HepG2 (cell line): ENCODE measurements at regions not wholly inside any gene's neighbourhood (a gene's known extent, or its start where the extent isn't known, plus 50 kb on each side); places are given as distances from the start of the nearest gene placed in this dataset.

Experiments used
- ATAC-seq: fragments of 200-7000 bp; cut with Tn5 transposase; 3 replicates; pipeline ENCODE4 v1.9.1; 2020; ENCODE audit warnings: mild to moderate bottlenecking, moderate library complexity
- BruUV-seq: library from RNA; stranded (reverse); fragments of 400-500 nt; replicated peaks from 2 replicates; lab custom pipeline; 2021; lab: Mats Ljungman, UMichigan
- CTCF ChIA-PET: fragments of 300-600 bp; formaldehyde crosslinking; extraction: SDS; loops from one replicate; lab custom pipeline; 2021; ENCODE audit warnings: low total read pairs, inconsistent platforms, low intra/inter-chr PET ratio; lab: Yijun Ruan, JAX
- POLR2A ChIA-PET: fragments of 350-600 bp; sonication (Branson Sonifier 250); formaldehyde crosslinking; loops from one replicate; lab custom pipeline; 2020; ENCODE audit warnings: antibody characterized with exemption, inconsistent platforms; lab: Yijun Ruan, JAX
- DNase-seq: peaks from one replicate; pipeline ENCODE4 v3.0.0-alpha.2; 2015; ENCODE audit warnings: low spot score
- FAIRE-seq: peaks from 3 replicates; lab custom pipeline; 2011; peaks lifted over from hg19 to GRCh38; lab: Jason Lieb, UNC
- H2AFZ ChIP-seq: one replicate; pipeline ENCODE4 v1.6.1; 2011; ENCODE audit warnings: low read length, inconsistent platforms
- H3K27ac ChIP-seq: fragments of 300-600 bp; 3 replicates; pipeline ENCODE4 v1.8.0; 2011; ENCODE audit warnings: mixed run types, mild to moderate bottlenecking, mixed read lengths, low read length, inconsistent platforms; ENCODE audit not compliant: insufficient read depth; ENCODE audit errors: extremely low read length
- H3K27me3 ChIP-seq, 2 experiments: fragments of 200-600 bp in 1 of 2; 2 replicates in 1 of 2; 3 replicates in 1 of 2; pipeline versions ENCODE4 v1.6.0 to v1.8.0; 2011; ENCODE audit warnings: low read length in 2 of 2, mild to moderate bottlenecking in 2 of 2, moderate library complexity in 2 of 2, inconsistent platforms in 1 of 2; ENCODE audit not compliant: insufficient read depth in 2 of 2, control insufficient read depth in 1 of 2
- H3K36me3 ChIP-seq, 2 experiments: fragments of 200-600 bp in 1 of 2; replicated peaks in 1 of 2; 2 replicates in 1 of 2; 3 replicates in 1 of 2; pipeline versions ENCODE4 v1.5.1 to v1.8.0; 2011; ENCODE audit warnings: low read length in 2 of 2, inconsistent platforms in 1 of 2; ENCODE audit not compliant: insufficient read depth in 2 of 2, control insufficient read depth in 1 of 2
- H3K4me1 ChIP-seq: 2 replicates; pipeline ENCODE4 v1.5.1; 2012; ENCODE audit warnings: low read length, inconsistent platforms; ENCODE audit not compliant: insufficient read depth
- H3K4me2 ChIP-seq: 2 replicates; pipeline ENCODE4 v1.6.0; 2011; ENCODE audit warnings: low read depth, low read length, inconsistent platforms
- H3K4me3 ChIP-seq, 3 experiments: fragments of 200-600 bp in 1 of 3; sonication (generic), shearing (Covaris generic) in 1 of 3; replicated peaks in 1 of 3; 2 replicates each; pipeline ENCODE4 v1.5.1; 2011 to 2016; ENCODE audit warnings: low read length in 3 of 3, inconsistent platforms in 2 of 3, low read depth in 2 of 3, mild to moderate bottlenecking in 2 of 3, control low read depth in 1 of 3, mixed read lengths in 1 of 3; ENCODE audit not compliant: insufficient read depth in 1 of 3
- H3K79me2 ChIP-seq: one replicate; pipeline ENCODE4 v1.6.1; 2011; ENCODE audit warnings: low read length, inconsistent platforms; ENCODE audit not compliant: insufficient read depth
- H3K9ac ChIP-seq: 2 replicates; pipeline ENCODE4 v1.6.0; 2011; ENCODE audit warnings: mild to moderate bottlenecking, low read depth, low read length, inconsistent platforms; ENCODE audit not compliant: insufficient read depth
- H3K9me3 ChIP-seq: 2 replicates; pipeline ENCODE4 v1.5.1; 2012; ENCODE audit warnings: mild to moderate bottlenecking, low read length
- H4K20me1 ChIP-seq: 2 replicates; pipeline ENCODE4 v1.6.0; 2011; ENCODE audit warnings: inconsistent platforms, mild to moderate bottlenecking, low read length, moderate library complexity; ENCODE audit not compliant: insufficient read depth
- GPBP1L1 ChIP-seq: sonication (generic); formaldehyde crosslinking; IDR thresholded peaks from 2 replicates; pipeline ENCODE4 v1.5.0; 2020; ENCODE audit warnings: mild to moderate bottlenecking, missing genetic modification reagents
- HNF4A ChIP-seq: sonication (generic); formaldehyde crosslinking; IDR thresholded peaks from 2 replicates; pipeline ENCODE4 v1.4.0; 2020; ENCODE audit warnings: missing genetic modification reagents
- JUNB ChIP-seq: sonication (generic); formaldehyde crosslinking; IDR thresholded peaks from 2 replicates; pipeline ENCODE4 v1.8.0; 2022; ENCODE audit warnings: missing genetic modification reagents, mild to moderate bottlenecking, borderline replicate concordance
- MLLT10 ChIP-seq: sonication (generic); formaldehyde crosslinking; IDR thresholded peaks from 2 replicates; pipeline ENCODE4 v1.4.0; 2020; ENCODE audit warnings: missing genetic modification reagents
- MLX ChIP-seq: IDR thresholded peaks from 2 replicates; pipeline ENCODE4 v1.6.1; 2016
- SMAD3 ChIP-seq: sonication (generic); formaldehyde crosslinking; IDR thresholded peaks from 2 replicates; pipeline ENCODE4 v1.4.0; 2020; ENCODE audit warnings: missing genetic modification reagents
- YEATS4 ChIP-seq: sonication (generic); formaldehyde crosslinking; IDR thresholded peaks from 2 replicates; pipeline ENCODE4 v1.4.0; 2020; ENCODE audit warnings: missing genetic modification reagents, borderline replicate concordance
- ZMYM2 ChIP-seq: sonication (generic); formaldehyde crosslinking; IDR thresholded peaks from 2 replicates; pipeline ENCODE4 v1.8.0; 2022; ENCODE audit warnings: mild to moderate bottlenecking, missing genetic modification reagents
- ZNF326 ChIP-seq: sonication (generic); formaldehyde crosslinking; IDR thresholded peaks from 2 replicates; pipeline ENCODE4 v1.4.0; 2020; ENCODE audit warnings: missing genetic modification reagents, borderline replicate concordance
- ZNF44 ChIP-seq: sonication (generic); formaldehyde crosslinking; IDR thresholded peaks from 2 replicates; pipeline ENCODE4 v1.5.1; 2020; ENCODE audit warnings: mild to moderate bottlenecking, missing genetic modification reagents
- WGBS: methylation state at CpG from one replicate; pipeline ENCODE4 v1.1.6; 2017; ENCODE audit warnings: low lambda C conversion rate; 5-methylcytosine and 5-hydroxymethylcytosine counted together
- in situ Hi-C: cut with HindIII; loops from 2 replicates; pipeline ENCODE4 v1.10.0; 2017; ENCODE audit warnings: low pct_unique_long_range_greater_than_20kb; ENCODE audit not compliant: extremely low pct_ligation_motif_present
- intact Hi-C: fragments of 100-400 bp; cut with micrococcal nuclease; formaldehyde crosslinking; loops from one replicate; pipeline ENCODE4 v1.10.0; 2022; ENCODE audit not compliant: unreplicated experiment

- no peak for TF ChIP-seq MLX (CRISPR knock-in tag)
- TF ChIP-seq SMAD3 (CRISPR knock-in tag) = no peak
- no peak for TF ChIP-seq ZNF44 (CRISPR knock-in tag)
- no peak for TF ChIP-seq MLLT10
- no peak for TF ChIP-seq ZMYM2 (CRISPR knock-in tag)
- TF ChIP-seq YEATS4 = no peak
- TF ChIP-seq GPBP1L1 = no peak
- TF ChIP-seq JUNB (CRISPR knock-in tag) = no peak
- TF ChIP-seq HNF4A (CRISPR knock-in tag) = no peak
- TF ChIP-seq ZNF326 (CRISPR knock-in tag) = no peak
- CTCF ChIA-PET = no interaction called here
- H3K27ac ChIP-seq = no peak overlapping the region
- intact Hi-C loops (no loop called here), in situ Hi-C loops (no loop called here)
- H3K79me2 ChIP-seq = no peaks in the 10 kb centered on the region
- no peak for FAIRE-seq
- 44% methylated on average over 11 of the region's 11 CpGs for WGBS
- peaks cover 2 to 42% of the 10 kb centered on the region in 2 experiments; a peak in 3 of 5 replicates for H3K27me3 ChIP-seq
- no peak for DNase-seq
- peaks cover 19% of the 10 kb centered on the region for H3K4me1 ChIP-seq
- H3K4me3 ChIP-seq = no peak overlapping the region
- POLR2A ChIA-PET = no interaction called here
- H4K20me1 ChIP-seq = no peaks in the 10 kb centered on the region; the same call in 1 of the 2 replicates
- no peak overlapping the region for H3K9ac ChIP-seq
- no TSS peak for BruUV-seq
- no peaks in the 10 kb centered on the region for H3K9me3 ChIP-seq
- no peak for ATAC-seq
- H2AFZ ChIP-seq = no peak overlapping the region
- H3K4me2 ChIP-seq = no peak overlapping the region
- H3K36me3 ChIP-seq = no peaks in the 10 kb centered on the region
These were observed 51.2 kb upstream of the LRP8 start for GRCh38 chr1:53378932-53379661.
